ENCODE measurements at regions not wholly inside any gene's neighbourhood (a gene's known extent, or its start where the extent isn't known, plus 50 kb on each side); places are given as distances from the start of the nearest gene placed in this dataset.
A peak's percentile ranks its signal among the peaks of the same experiment; 100 is the strongest.
"Not testable (repeated sequence)": the region's sequence is repeated elsewhere in the genome, so short reads cannot be mapped to it uniquely, and the experiment has no call there.

GRCh38 chr20:53723045-53723444 is 129.4 kb upstream of the ZNF217 start:
- H3K4me1 Mint-ChIP-seq, result peaks cover 17% of the 10 kb centered on the region
- DNase-seq (ENCODE audit: low spot score in 2 of 2), result no peak
- H3K4me3 Mint-ChIP-seq, result no peak overlapping the region
- no peak for ATAC-seq (ENCODE audit: low read depth)
- no peaks in the 10 kb centered on the region for H3K36me3 Mint-ChIP-seq
- H3K27ac Mint-ChIP-seq, result peak overlapping the region; percentile 51
- no peaks in the 10 kb centered on the region for H3K9me3 Mint-ChIP-seq
- no peaks in the 10 kb centered on the region for H3K27me3 Mint-ChIP-seq

- Mint-ChIP-seq H3K27me3 (no peaks in the 10 kb centered on the region), H3K4me1 (peaks cover 14% of the 10 kb centered on the region), H3K4me3 (no peak overlapping the region), H3K27ac (peak overlapping the region; percentile 51), H3K36me3 (no peaks in the 10 kb centered on the region), H3K9me3 (no peaks in the 10 kb centered on the region)
- ATAC-seq (ENCODE audit: low read depth) (no peak), DNase-seq (ENCODE audit: low spot score in 2 of 2) (no peak)
Measured at GRCh38 chr20:53722515-53723036, 128.9 kb upstream of the ZNF217 start.

GRCh38 chr20:53721445-53721963 is 127.9 kb upstream of the ZNF217 start:
- H3K27ac Mint-ChIP-seq, result peak overlapping the region; percentile 88

GRCh38 chr20:53719171-53719803 is 125.6 kb upstream of the ZNF217 start:
- ATAC-seq (ENCODE audit: low read depth); H3K9me3 Mint-ChIP-seq; H3K27ac Mint-ChIP-seq; H3K36me3 Mint-ChIP-seq; H3K4me3 Mint-ChIP-seq; DNase-seq (ENCODE audit: low spot score in 2 of 2); H3K27me3 Mint-ChIP-seq: not testable (repeated sequence)
- H3K4me1 Mint-ChIP-seq, result peaks cover 22% of the 10 kb centered on the region

More at GRCh38 chr20:53721445-53721963, 127.9 kb upstream of the ZNF217 start:
- peaks cover 15% of the 10 kb centered on the region for H3K4me1 Mint-ChIP-seq
- not testable (repeated sequence) for H3K9me3 Mint-ChIP-seq; H3K27me3 Mint-ChIP-seq; DNase-seq (ENCODE audit: low spot score in 2 of 2); H3K36me3 Mint-ChIP-seq; H3K4me3 Mint-ChIP-seq; ATAC-seq (ENCODE audit: low read depth)

- Mint-ChIP-seq H3K4me1 (peaks cover 19% of the 10 kb centered on the region), H3K27ac (no peak overlapping the region), H3K9me3 (peaks cover 1% of the 10 kb centered on the region), H3K27me3 (no peaks in the 10 kb centered on the region), H3K36me3 (no peaks in the 10 kb centered on the region), H3K4me3 (no peak overlapping the region)
- ATAC-seq (ENCODE audit: low read depth) (no peak), DNase-seq (ENCODE audit: low spot score in 2 of 2) (no peak)
Measured at GRCh38 chr20:53718142-53719021, 124.7 kb upstream of the ZNF217 start.

GRCh38 chr20:53716395-53716794 is 122.8 kb upstream of the ZNF217 start:
- ATAC-seq (ENCODE audit: low read depth) (no peak), DNase-seq (ENCODE audit: low spot score in 2 of 2) (no peak)
- H3K27ac Mint-ChIP-seq, result no peak overlapping the region
- no peaks in the 10 kb centered on the region for H3K27me3 Mint-ChIP-seq
- peaks cover 1% of the 10 kb centered on the region for H3K9me3 Mint-ChIP-seq
- H3K36me3 Mint-ChIP-seq, result no peaks in the 10 kb centered on the region
- peaks cover 17% of the 10 kb centered on the region for H3K4me1 Mint-ChIP-seq
- no peak overlapping the region for H3K4me3 Mint-ChIP-seq

- H3K4me1 Mint-ChIP-seq, result peaks cover 13% of the 10 kb centered on the region
- DNase-seq (ENCODE audit: low spot score in 2 of 2) (no peak), ATAC-seq (ENCODE audit: low read depth) (no peak)
- no peaks in the 10 kb centered on the region for H3K36me3 Mint-ChIP-seq
- H3K27me3 Mint-ChIP-seq, result no peaks in the 10 kb centered on the region
- H3K27ac Mint-ChIP-seq, result no peak overlapping the region
- peaks cover 1% of the 10 kb centered on the region for H3K9me3 Mint-ChIP-seq
- no peak overlapping the region for H3K4me3 Mint-ChIP-seq
Measured at GRCh38 chr20:53714524-53714923, 120.9 kb upstream of the ZNF217 start.

- no peaks in the 10 kb centered on the region for H3K36me3 Mint-ChIP-seq
- no peak overlapping the region for H3K27ac Mint-ChIP-seq
- H3K4me3 Mint-ChIP-seq, result no peak overlapping the region
- no peaks in the 10 kb centered on the region for H3K27me3 Mint-ChIP-seq
- peaks cover 1% of the 10 kb centered on the region for H3K9me3 Mint-ChIP-seq
- ATAC-seq (ENCODE audit: low read depth) (no peak), DNase-seq (ENCODE audit: low spot score in 2 of 2) (no peak)
- peaks cover 18% of the 10 kb centered on the region for H3K4me1 Mint-ChIP-seq
Measured at GRCh38 chr20:53713328-53714056, 119.9 kb upstream of the ZNF217 start.

- peaks cover 1% of the 10 kb centered on the region for H3K9me3 Mint-ChIP-seq
- DNase-seq (ENCODE audit: low spot score in 2 of 2) (no peak), ATAC-seq (ENCODE audit: low read depth) (no peak)
- no peaks in the 10 kb centered on the region for H3K27me3 Mint-ChIP-seq
- no peak overlapping the region for H3K27ac Mint-ChIP-seq
- peaks cover 28% of the 10 kb centered on the region for H3K4me1 Mint-ChIP-seq
- H3K36me3 Mint-ChIP-seq, result no peaks in the 10 kb centered on the region
- H3K4me3 Mint-ChIP-seq, result no peak overlapping the region
Measured at GRCh38 chr20:53712212-53712977, 118.8 kb upstream of the ZNF217 start.

GRCh38 chr20:53711333-53712211 is 117.9 kb upstream of the ZNF217 start:
- peaks cover 36% of the 10 kb centered on the region for H3K4me1 Mint-ChIP-seq
- H3K27me3 Mint-ChIP-seq, result no peaks in the 10 kb centered on the region
- DNase-seq (ENCODE audit: low spot score in 2 of 2), result no peak
- no peak for ATAC-seq (ENCODE audit: low read depth)
- H3K4me3 Mint-ChIP-seq, result no peak overlapping the region
- peaks cover 1% of the 10 kb centered on the region for H3K9me3 Mint-ChIP-seq
- H3K36me3 Mint-ChIP-seq, result no peaks in the 10 kb centered on the region
- peak overlapping the region; percentile 73 for H3K27ac Mint-ChIP-seq

- no peaks in the 10 kb centered on the region for H3K9me3 Mint-ChIP-seq
- H3K27ac Mint-ChIP-seq, result peak overlapping the region; percentile 89
- peaks cover 28% of the 10 kb centered on the region for H3K4me1 Mint-ChIP-seq
- H3K36me3 Mint-ChIP-seq, result no peaks in the 10 kb centered on the region
- DNase-seq (ENCODE audit: low spot score in 2 of 2) (no peak), ATAC-seq (ENCODE audit: low read depth) (peak; percentile 56)
- peak overlapping the region; percentile 31 for H3K4me3 Mint-ChIP-seq
- no peaks in the 10 kb centered on the region for H3K27me3 Mint-ChIP-seq
Measured at GRCh38 chr20:53708129-53708968, 114.7 kb upstream of the ZNF217 start.

Measured in memory B cell (primary cell).